ENCODE measurements at regions not wholly inside any gene's neighbourhood (a gene's known extent, or its start where the extent isn't known, plus 50 kb on each side); places are given as distances from the start of the nearest gene placed in this dataset.

DNA sequence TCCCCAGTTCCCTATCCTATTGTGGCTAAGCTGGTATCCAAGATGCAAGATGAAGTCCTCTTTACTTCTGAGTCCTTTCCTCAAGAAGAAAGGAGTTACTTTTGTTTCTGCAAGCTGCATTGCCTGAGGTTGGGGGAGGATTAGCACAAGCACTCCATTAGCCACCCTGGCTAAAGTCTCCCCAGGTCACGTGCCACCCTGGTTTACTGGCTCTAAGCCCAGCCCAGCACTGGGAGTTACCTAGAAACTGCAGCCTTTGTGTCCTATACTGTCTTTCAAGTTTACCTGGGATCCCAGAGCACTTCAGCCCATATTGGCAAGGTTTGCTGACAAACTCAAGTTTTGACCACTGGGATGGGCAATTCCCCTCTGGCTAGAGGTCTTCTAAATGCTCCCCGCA lies 78.4 kb upstream of the DBX1 start:
- Histone ChIP-seq H3K4me3 (ENCODE audit: low read depth, low read length) (no peak overlapping the region), H3K36me3 (ENCODE audit: control insufficient read depth in 1 of 2, insufficient read depth in 2 of 2, low read length in 2 of 2) (no peaks in the 10 kb centered on the region), H2BK12ac (ENCODE audit: low read length) (no peak overlapping the region), H3K4me1 (ENCODE audit: control insufficient read depth in 1 of 2, insufficient read depth in 2 of 2, low read length in 2 of 2) (no peaks in the 10 kb centered on the region), H2AK5ac (ENCODE audit: low read length) (no peak overlapping the region), H4K91ac (ENCODE audit: low read depth, low read length) (no peak overlapping the region), H3K18ac (ENCODE audit: low read length) (no peak overlapping the region), H3K4me2 (ENCODE audit: low read length) (no peak overlapping the region), H3K4ac (ENCODE audit: low read depth, low read length) (no peak overlapping the region), H4K12ac (ENCODE audit: low read depth, low read length) (no peak overlapping the region), H3K9me3 (ENCODE audit: insufficient read depth, low read depth, low read length) (peaks cover 2% of the 10 kb centered on the region), H3K23ac (ENCODE audit: low read length) (no peak overlapping the region), H3K79me2 (ENCODE audit: control insufficient read depth, insufficient read depth, low read length, poor library complexity) (no peaks in the 10 kb centered on the region), H3K27ac (ENCODE audit: low read depth, low read length) (no peak overlapping the region), H2AFZ (ENCODE audit: insufficient read depth, low read length, poor library complexity) (no peak overlapping the region), H4K8ac (ENCODE audit: low read depth, low read length) (no peak overlapping the region), H2BK120ac (ENCODE audit: insufficient read depth, low read length, poor library complexity) (no peak overlapping the region), H3K27me3 (ENCODE audit: insufficient read depth, low read length) (no peaks in the 10 kb centered on the region), H3K79me1 (ENCODE audit: low read length) (no peaks in the 10 kb centered on the region), H3K9ac (ENCODE audit: low read length) (no peak overlapping the region), H3K14ac (ENCODE audit: low read length) (no peak overlapping the region), H2BK5ac (ENCODE audit: low read depth, low read length, poor library complexity) (no peak overlapping the region)
- no peak for DNase-seq
- WGBS (ENCODE audit: extremely low coverage, insufficient coverage, insufficient read length) = no CpG with 5 or more reads among the region's 2 CpGs

DNA sequence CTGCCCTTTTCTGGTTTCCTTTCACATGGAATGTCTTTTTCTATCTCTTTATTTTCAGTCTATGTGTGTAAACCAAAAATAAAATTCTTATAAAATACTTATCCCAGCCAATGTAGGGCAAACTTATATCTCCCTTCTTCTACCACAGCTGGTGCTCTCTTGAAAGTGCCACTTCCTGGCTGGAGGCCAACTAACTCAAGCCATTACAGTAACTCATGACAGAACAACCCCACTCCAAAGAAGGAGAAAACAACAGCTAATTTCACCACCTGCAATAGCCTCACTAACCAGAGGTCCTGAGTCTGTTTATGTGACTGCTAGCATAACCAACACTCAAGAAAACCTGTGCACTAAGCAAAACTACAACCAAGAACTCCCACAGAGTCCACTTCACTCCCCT lies 74.9 kb upstream of the DBX1 start:
- no peak overlapping the region for H3K27ac ChIP-seq (ENCODE audit: low read depth, low read length)
- no peak overlapping the region for H2AK5ac ChIP-seq (ENCODE audit: low read length)
- no peak overlapping the region for H4K8ac ChIP-seq (ENCODE audit: low read depth, low read length)
- no peaks in the 10 kb centered on the region for H3K36me3 ChIP-seq (ENCODE audit: control insufficient read depth in 1 of 2, insufficient read depth in 2 of 2, low read length in 2 of 2)
- H2AFZ ChIP-seq (ENCODE audit: insufficient read depth, low read length, poor library complexity) = no peak overlapping the region
- no peak for DNase-seq
- H3K4me3 ChIP-seq (ENCODE audit: low read depth, low read length) = no peak overlapping the region
- H3K4me1 ChIP-seq (ENCODE audit: control insufficient read depth in 1 of 2, insufficient read depth in 2 of 2, low read length in 2 of 2) = no peaks in the 10 kb centered on the region
- no peak overlapping the region for H2BK12ac ChIP-seq (ENCODE audit: low read length)
- no peaks in the 10 kb centered on the region for H3K79me2 ChIP-seq (ENCODE audit: control insufficient read depth, insufficient read depth, low read length, poor library complexity)
- H3K27me3 ChIP-seq (ENCODE audit: insufficient read depth, low read length) = no peaks in the 10 kb centered on the region
- H3K4ac ChIP-seq (ENCODE audit: low read depth, low read length) = no peak overlapping the region
- no peak overlapping the region for H4K12ac ChIP-seq (ENCODE audit: low read depth, low read length)
- no peak overlapping the region for H3K23ac ChIP-seq (ENCODE audit: low read length)
- H4K91ac ChIP-seq (ENCODE audit: low read depth, low read length) = no peak overlapping the region
- no peak overlapping the region for H3K4me2 ChIP-seq (ENCODE audit: low read length)
- H3K14ac ChIP-seq (ENCODE audit: low read length) = no peak overlapping the region
- no peak overlapping the region for H2BK5ac ChIP-seq (ENCODE audit: low read depth, low read length, poor library complexity)
- H3K9me3 ChIP-seq (ENCODE audit: insufficient read depth, low read depth, low read length) = peaks cover 2% of the 10 kb centered on the region
- no peak overlapping the region for H3K18ac ChIP-seq (ENCODE audit: low read length)
- no peak overlapping the region for H3K9ac ChIP-seq (ENCODE audit: low read length)
- no peak overlapping the region for H2BK120ac ChIP-seq (ENCODE audit: insufficient read depth, low read length, poor library complexity)
- no peaks in the 10 kb centered on the region for H3K79me1 ChIP-seq (ENCODE audit: low read length)

DNA sequence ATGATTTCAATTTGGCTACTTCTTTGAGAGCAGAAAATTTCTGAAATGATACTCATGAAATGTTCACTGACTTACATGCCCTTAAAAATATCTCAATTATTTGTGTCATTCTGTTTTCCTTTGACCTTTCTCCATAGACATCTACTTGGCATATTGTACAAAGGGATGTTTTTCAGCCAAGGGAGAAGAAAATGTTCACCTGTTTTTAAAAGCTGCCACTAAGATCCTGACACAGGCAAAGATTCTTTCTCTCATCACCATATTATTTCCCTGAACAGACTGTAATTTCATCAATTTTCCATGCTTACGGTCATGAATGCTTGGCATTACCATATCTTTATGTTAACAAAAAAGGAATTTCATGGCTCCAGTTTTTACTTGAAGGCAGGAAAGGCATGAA lies 67.4 kb upstream of the DBX1 start:
- Histone ChIP-seq H3K4ac (ENCODE audit: low read depth, low read length) (no peak overlapping the region), H3K14ac (ENCODE audit: low read length) (no peak overlapping the region), H3K27ac (ENCODE audit: low read depth, low read length) (no peak overlapping the region), H2AK5ac (ENCODE audit: low read length) (no peak overlapping the region), H3K9ac (ENCODE audit: low read length) (no peak overlapping the region), H3K4me1 (ENCODE audit: control insufficient read depth in 1 of 2, insufficient read depth in 2 of 2, low read length in 2 of 2) (no peaks in the 10 kb centered on the region), H3K9me3 (ENCODE audit: insufficient read depth, low read depth, low read length) (no peaks in the 10 kb centered on the region), H3K23ac (ENCODE audit: low read length) (no peak overlapping the region), H3K79me2 (ENCODE audit: control insufficient read depth, insufficient read depth, low read length, poor library complexity) (no peaks in the 10 kb centered on the region), H3K4me2 (ENCODE audit: low read length) (no peak overlapping the region), H3K4me3 (ENCODE audit: low read depth, low read length) (no peak overlapping the region), H3K36me3 (ENCODE audit: control insufficient read depth in 1 of 2, insufficient read depth in 2 of 2, low read length in 2 of 2) (no peaks in the 10 kb centered on the region), H2BK12ac (ENCODE audit: low read length) (no peak overlapping the region), H2BK5ac (ENCODE audit: low read depth, low read length, poor library complexity) (no peak overlapping the region), H3K27me3 (ENCODE audit: insufficient read depth, low read length) (no peaks in the 10 kb centered on the region), H4K12ac (ENCODE audit: low read depth, low read length) (no peak overlapping the region), H4K8ac (ENCODE audit: low read depth, low read length) (no peak overlapping the region), H2AFZ (ENCODE audit: insufficient read depth, low read length, poor library complexity) (no peak overlapping the region), H3K18ac (ENCODE audit: low read length) (no peak overlapping the region), H4K91ac (ENCODE audit: low read depth, low read length) (no peak overlapping the region), H3K79me1 (ENCODE audit: low read length) (no peaks in the 10 kb centered on the region), H2BK120ac (ENCODE audit: insufficient read depth, low read length, poor library complexity) (no peak overlapping the region)
- DNase-seq = peak in 1 of 2 donors; percentile 19
- no CpG with 5 or more reads among the region's 1 CpG for WGBS (ENCODE audit: extremely low coverage, insufficient coverage, insufficient read length)

DNA sequence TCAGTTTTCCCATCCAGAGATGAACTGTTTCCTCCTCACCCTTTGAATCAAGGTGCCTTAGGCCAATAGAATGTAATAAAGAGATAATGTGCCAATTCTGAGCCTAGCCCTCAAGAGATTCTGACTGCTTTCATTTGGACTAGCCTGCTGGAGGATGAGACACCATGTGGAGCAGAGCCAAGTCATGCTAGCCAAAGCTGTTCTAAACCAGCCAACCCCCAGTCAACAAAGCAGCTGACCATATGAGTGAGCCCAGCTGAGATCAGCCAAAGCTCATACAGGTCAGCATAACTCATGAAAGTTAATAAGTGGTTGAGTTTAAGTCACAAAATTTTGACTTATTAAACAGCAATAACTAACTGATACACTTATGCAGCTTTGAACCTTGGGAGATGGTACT lies 66.7 kb upstream of the DBX1 start:
- H3K4ac ChIP-seq (ENCODE audit: low read depth, low read length) = no peak overlapping the region
- no peak overlapping the region for H3K4me3 ChIP-seq (ENCODE audit: low read depth, low read length)
- H3K4me2 ChIP-seq (ENCODE audit: low read length) = no peak overlapping the region
- H3K36me3 ChIP-seq (ENCODE audit: control insufficient read depth in 1 of 2, insufficient read depth in 2 of 2, low read length in 2 of 2) = no peaks in the 10 kb centered on the region
- H3K4me1 ChIP-seq (ENCODE audit: control insufficient read depth in 1 of 2, insufficient read depth in 2 of 2, low read length in 2 of 2) = no peaks in the 10 kb centered on the region
- no peak overlapping the region for H3K23ac ChIP-seq (ENCODE audit: low read length)
- H2BK5ac ChIP-seq (ENCODE audit: low read depth, low read length, poor library complexity) = no peak overlapping the region
- H3K79me1 ChIP-seq (ENCODE audit: low read length) = no peaks in the 10 kb centered on the region
- no peak overlapping the region for H4K8ac ChIP-seq (ENCODE audit: low read depth, low read length)
- no peak overlapping the region for H4K12ac ChIP-seq (ENCODE audit: low read depth, low read length)
- no peak overlapping the region for H2AK5ac ChIP-seq (ENCODE audit: low read length)
- no peak overlapping the region for H2BK120ac ChIP-seq (ENCODE audit: insufficient read depth, low read length, poor library complexity)
- no peak for DNase-seq
- no peak overlapping the region for H3K14ac ChIP-seq (ENCODE audit: low read length)
- H3K27ac ChIP-seq (ENCODE audit: low read depth, low read length) = no peak overlapping the region
- H2BK12ac ChIP-seq (ENCODE audit: low read length) = no peak overlapping the region
- no peaks in the 10 kb centered on the region for H3K27me3 ChIP-seq (ENCODE audit: insufficient read depth, low read length)
- H3K9ac ChIP-seq (ENCODE audit: low read length) = no peak overlapping the region
- H3K18ac ChIP-seq (ENCODE audit: low read length) = no peak overlapping the region
- H3K79me2 ChIP-seq (ENCODE audit: control insufficient read depth, insufficient read depth, low read length, poor library complexity) = no peaks in the 10 kb centered on the region
- no peak overlapping the region for H2AFZ ChIP-seq (ENCODE audit: insufficient read depth, low read length, poor library complexity)
- H3K9me3 ChIP-seq (ENCODE audit: insufficient read depth, low read depth, low read length) = no peaks in the 10 kb centered on the region
- H4K91ac ChIP-seq (ENCODE audit: low read depth, low read length) = no peak overlapping the region

DNA sequence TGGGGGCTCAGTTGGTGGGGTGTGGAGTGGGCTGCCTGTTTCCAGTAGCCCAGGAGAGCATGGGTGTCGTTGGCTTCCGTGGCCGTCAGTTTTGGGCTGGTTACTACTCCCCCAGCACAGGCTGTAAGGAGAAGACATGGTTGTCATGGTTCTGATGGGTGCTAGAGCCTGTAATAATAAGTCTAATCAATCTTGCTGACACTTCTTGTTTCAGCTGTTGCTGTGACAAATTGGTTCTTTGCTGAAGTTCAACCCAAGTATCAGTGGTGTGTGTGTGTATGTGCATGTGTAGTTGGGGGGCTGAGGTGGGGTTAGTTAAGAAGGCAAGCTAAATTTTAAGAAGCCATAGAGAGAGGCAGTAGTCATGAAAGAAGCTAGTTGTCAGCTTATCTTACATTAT lies 61.3 kb upstream of the DBX1 start:
- Histone ChIP-seq H3K27me3 (ENCODE audit: insufficient read depth, low read length) (no peaks in the 10 kb centered on the region), H3K4me2 (ENCODE audit: low read length) (no peak overlapping the region), H3K9me3 (ENCODE audit: insufficient read depth, low read depth, low read length) (no peaks in the 10 kb centered on the region), H3K79me1 (ENCODE audit: low read length) (no peaks in the 10 kb centered on the region), H3K79me2 (ENCODE audit: control insufficient read depth, insufficient read depth, low read length, poor library complexity) (no peaks in the 10 kb centered on the region), H4K8ac (ENCODE audit: low read depth, low read length) (no peak overlapping the region), H3K27ac (ENCODE audit: low read depth, low read length) (no peak overlapping the region), H2AFZ (ENCODE audit: insufficient read depth, low read length, poor library complexity) (no peak overlapping the region), H4K12ac (ENCODE audit: low read depth, low read length) (no peak overlapping the region), H2AK5ac (ENCODE audit: low read length) (no peak overlapping the region), H2BK5ac (ENCODE audit: low read depth, low read length, poor library complexity) (no peak overlapping the region), H3K18ac (ENCODE audit: low read length) (no peak overlapping the region), H2BK12ac (ENCODE audit: low read length) (no peak overlapping the region), H3K9ac (ENCODE audit: low read length) (no peak overlapping the region), H3K23ac (ENCODE audit: low read length) (peak overlapping the region; percentile 100), H3K36me3 (ENCODE audit: control insufficient read depth in 1 of 2, insufficient read depth in 2 of 2, low read length in 2 of 2) (no peaks in the 10 kb centered on the region), H3K14ac (ENCODE audit: low read length) (no peak overlapping the region), H4K91ac (ENCODE audit: low read depth, low read length) (no peak overlapping the region), H3K4me1 (ENCODE audit: control insufficient read depth in 1 of 2, insufficient read depth in 2 of 2, low read length in 2 of 2) (no peaks in the 10 kb centered on the region), H3K4ac (ENCODE audit: low read depth, low read length) (no peak overlapping the region), H3K4me3 (ENCODE audit: low read depth, low read length) (no peak overlapping the region), H2BK120ac (ENCODE audit: insufficient read depth, low read length, poor library complexity) (no peak overlapping the region)
- no CpG with 5 or more reads among the region's 3 CpGs for WGBS (ENCODE audit: extremely low coverage, insufficient coverage, insufficient read length)
- DNase-seq = no peak
